Suprapubic skin (tissue), 3 donors: ENCODE measurements at regions not wholly inside any gene's neighbourhood (a gene's known extent, or its start where the extent isn't known, plus 50 kb on each side); places are given as distances from the start of the nearest gene placed in this dataset.

Experiments used
- CTCF ChIP-seq, 2 donors: fragments of 200-600 bp in 1 of 2; fragments of 450-650 bp in 1 of 2; sonication (generic) in 1 of 2; IDR thresholded peaks; one replicate each; pipeline ENCODE4 v1.5.1; 2016 to 2019; ENCODE audit warnings: antibody characterized with exemption in 2 of 2, mild to moderate bottlenecking in 1 of 2, moderate library complexity in 1 of 2
- POLR2AphosphoS5 ChIP-seq, 3 donors: sonication (generic); formaldehyde crosslinking; IDR thresholded peaks; one replicate each; pipeline ENCODE4 v1.6.1; 2017; ENCODE audit warnings: antibody characterized with exemption in 3 of 3

- TF ChIP-seq CTCF (IDR thresholded peaks at IDR 0.05) (no peak), POLR2AphosphoS5 (IDR thresholded peaks at IDR 0.05) (no peak)
Measured at GRCh38 chr22:48155446-48155845, 1393.0 kb downstream of the TBC1D22A start.
